Neural cell (in vitro differentiated cells): ENCODE measurements at regions not wholly inside any gene's neighbourhood (a gene's known extent, or its start where the extent isn't known, plus 50 kb on each side); places are given as distances from the start of the nearest gene placed in this dataset.

Experiments used
- H2AFZ ChIP-seq: fragments of 200-600, 300-800 bp; sonication (generic), shearing (Covaris generic); 2 replicates; pipeline ENCODE4 v1.6.0; 2014; ENCODE audit warnings: low read depth, mild to moderate bottlenecking, antibody characterized with exemption, low read length, moderate library complexity
- H3F3A ChIP-seq: fragments of 200-600 bp; shearing (Covaris generic); 2 replicates; pipeline ENCODE4 v1.6.1; 2016; ENCODE audit warnings: mild to moderate bottlenecking, moderate library complexity, mixed read lengths, antibody characterized with exemption, low read length; ENCODE audit not compliant: insufficient read depth, poor library complexity, severe bottlenecking
- H3K27ac ChIP-seq: fragments of 200-600, 300-800 bp; sonication (generic), shearing (Covaris generic); 2 replicates; pipeline ENCODE4 v1.5.1; 2014; ENCODE audit warnings: mild to moderate bottlenecking, low read length, moderate library complexity
- H3K27me3 ChIP-seq: fragments of 300-800, 200-600 bp; sonication (generic), shearing (Covaris generic); 2 replicates; pipeline ENCODE4 v1.6.0; 2014; ENCODE audit warnings: mild to moderate bottlenecking, low read depth, low read length, moderate library complexity; ENCODE audit not compliant: insufficient read depth
- H3K36me3 ChIP-seq: fragments of 300-800, 200-600 bp; sonication (generic), shearing (Covaris generic); 2 replicates; pipeline ENCODE4 v1.5.1; 2014; ENCODE audit warnings: mild to moderate bottlenecking, antibody characterized with exemption, low read length, moderate library complexity; ENCODE audit not compliant: insufficient read depth
- H3K4me2 ChIP-seq: fragments of 300-800, 200-600 bp; sonication (generic), shearing (Covaris generic); 2 replicates; pipeline ENCODE4 v1.6.0; 2014; ENCODE audit warnings: mild to moderate bottlenecking, low read length
- H3K4me3 ChIP-seq: fragments of 300-800, 200-600 bp; sonication (generic), shearing (Covaris generic); 2 replicates; pipeline ENCODE4 v1.5.1; 2014; ENCODE audit warnings: mild to moderate bottlenecking, low read length, moderate library complexity
- H3K79me2 ChIP-seq: fragments of 200-600 bp; shearing (Covaris generic); replicated peaks from 2 replicates; pipeline ENCODE4 v1.6.0; 2014; ENCODE audit warnings: mild to moderate bottlenecking, low read length, moderate library complexity; ENCODE audit not compliant: insufficient read depth
- H3K9ac ChIP-seq: fragments of 300-800, 200-600 bp; sonication (generic), shearing (Covaris generic); 2 replicates; pipeline ENCODE4 v1.6.1; 2016; ENCODE audit warnings: mild to moderate bottlenecking, low read length, mixed read lengths
- H3K9me2 ChIP-seq: fragments of 200-600 bp; shearing (Covaris generic); 2 replicates; pipeline ENCODE4 v1.6.1; 2016; ENCODE audit warnings: mild to moderate bottlenecking, low read length, mixed read lengths; ENCODE audit not compliant: insufficient read depth
- H3K9me3 ChIP-seq: fragments of 200-600, 300-800 bp; sonication (generic), shearing (Covaris generic); 2 replicates; pipeline ENCODE4 v1.6.1; 2016; ENCODE audit warnings: mild to moderate bottlenecking, mixed run types, low read length, moderate library complexity, mixed read lengths
- H4K20me1 ChIP-seq: fragments of 200-600 bp; shearing (Covaris generic); 2 replicates; pipeline ENCODE4 v1.6.1; 2016; ENCODE audit warnings: mild to moderate bottlenecking, mixed run types; ENCODE audit not compliant: insufficient read depth
- CTCF ChIP-seq: fragments of 450-650 bp; IDR thresholded peaks from 2 replicates; pipeline ENCODE4 v1.5.1; 2014; ENCODE audit warnings: antibody characterized with exemption, mild to moderate bottlenecking, moderate library complexity; ENCODE audit not compliant: poor library complexity, severe bottlenecking
- EP300 ChIP-seq: fragments of 450-650 bp; conservative IDR thresholded peaks from 2 replicates; pipeline ENCODE4 v1.6.1; 2014; ENCODE audit warnings: antibody characterized with exemption, mild to moderate bottlenecking, moderate library complexity; ENCODE audit not compliant: poor library complexity, severe bottlenecking
- EZH2 ChIP-seq: fragments of 200-600, 300-800 bp; shearing (Covaris generic), sonication (generic); IDR thresholded peaks from 2 replicates; pipeline ENCODE4 v1.6.1; 2014; ENCODE audit warnings: antibody characterized with exemption, low read length, borderline replicate concordance, mild to moderate bottlenecking; ENCODE audit not compliant: insufficient read depth, poor library complexity, severe bottlenecking
- MXI1 ChIP-seq: fragments of 450-650 bp; conservative IDR thresholded peaks from 2 replicates; pipeline ENCODE4 v1.6.1; 2014; ENCODE audit warnings: antibody characterized with exemption, mild to moderate bottlenecking; ENCODE audit not compliant: poor library complexity, severe bottlenecking
- POLR2AphosphoS5 ChIP-seq: IDR thresholded peaks from 2 replicates; pipeline ENCODE4 v1.6.1; 2012
- RAD21 ChIP-seq: fragments of 450-650 bp; conservative IDR thresholded peaks from 2 replicates; pipeline ENCODE4 v1.6.1; 2014; ENCODE audit warnings: antibody characterized with exemption, mild to moderate bottlenecking, moderate library complexity
- REST ChIP-seq: IDR thresholded peaks from 2 replicates; pipeline ENCODE4 v1.6.1; 2012; ENCODE audit warnings: borderline replicate concordance
- SMC3 ChIP-seq: fragments of 450-650 bp; conservative IDR thresholded peaks from 2 replicates; pipeline ENCODE4 v1.6.1; 2014; ENCODE audit warnings: antibody characterized with exemption, mild to moderate bottlenecking, moderate library complexity; ENCODE audit not compliant: poor library complexity
- TAF1 ChIP-seq: IDR thresholded peaks from 2 replicates; pipeline ENCODE4 v1.6.1; 2012; ENCODE audit warnings: low read depth

GRCh38 chr11:13800901-13801300 lies 132.4 kb downstream of the FAR1 start:
- TF ChIP-seq EZH2 (no peak), MXI1 (no peak), RAD21 (no peak), TAF1 (no peak), EP300 (no peak), REST (no peak), POLR2AphosphoS5 (no peak), CTCF (no peak)
- no peaks in the 10 kb centered on the region for H4K20me1 ChIP-seq
- H3K4me2 ChIP-seq, result no peak overlapping the region
- no peaks in the 10 kb centered on the region for H3K9me2 ChIP-seq
- no peaks in the 10 kb centered on the region for H3K79me2 ChIP-seq
- H3F3A ChIP-seq, result no peaks in the 10 kb centered on the region
- H3K4me3 ChIP-seq, result no peak overlapping the region
- no peaks in the 10 kb centered on the region for H3K27me3 ChIP-seq
- H3K27ac ChIP-seq, result no peak overlapping the region
- no peaks in the 10 kb centered on the region for H3K9me3 ChIP-seq
- no peak overlapping the region for H3K9ac ChIP-seq
- no peak overlapping the region for H2AFZ ChIP-seq
- H3K36me3 ChIP-seq, result no peaks in the 10 kb centered on the region

GRCh38 chr11:13818325-13818724 lies 144.2 kb upstream of the SPON1 start:
- H2AFZ ChIP-seq, result no peak overlapping the region
- no peak overlapping the region for H3K4me2 ChIP-seq
- no peak overlapping the region for H3K9ac ChIP-seq
- H3K79me2 ChIP-seq, result no peaks in the 10 kb centered on the region
- no peak overlapping the region for H3K4me3 ChIP-seq
- H3K27me3 ChIP-seq, result no peaks in the 10 kb centered on the region
- no peaks in the 10 kb centered on the region for H3K9me3 ChIP-seq
- H3K9me2 ChIP-seq, result no peaks in the 10 kb centered on the region
- H4K20me1 ChIP-seq, result no peaks in the 10 kb centered on the region
- no peaks in the 10 kb centered on the region for H3K36me3 ChIP-seq
- TF ChIP-seq TAF1, result no peak
- no peak for TF ChIP-seq REST
- no peak for TF ChIP-seq MXI1
- no peak for TF ChIP-seq SMC3
- no peak overlapping the region for H3K27ac ChIP-seq
- no peaks in the 10 kb centered on the region for H3F3A ChIP-seq
